ENCODE measurements at regions not wholly inside any gene's neighbourhood (a gene's known extent, or its start where the extent isn't known, plus 50 kb on each side); places are given as distances from the start of the nearest gene placed in this dataset.

GRCh38 chr11:39174196-39174595, 2285.3 kb downstream of the LRRC4C start:
- no peaks in the 10 kb centered on the region for H3F3A ChIP-seq (ENCODE audit: insufficient read depth, low read length, poor library complexity, severe bottlenecking)
- no peak overlapping the region for H3K9ac ChIP-seq (ENCODE audit: low read length)
- no peak overlapping the region for H2AFZ ChIP-seq (ENCODE audit: low read depth, low read length)
- no peaks in the 10 kb centered on the region for H3K36me3 ChIP-seq (ENCODE audit: insufficient read depth, low read length)
- no peaks in the 10 kb centered on the region for H3K9me2 ChIP-seq (ENCODE audit: insufficient read depth, low read length)
- no peaks in the 10 kb centered on the region for H3K79me2 ChIP-seq (replicated peaks; ENCODE audit: insufficient read depth, low read length)
- H3K4me2 ChIP-seq (ENCODE audit: low read length) = no peak overlapping the region
- no peak overlapping the region for H3K27ac ChIP-seq (ENCODE audit: low read length)
- H3K27me3 ChIP-seq (ENCODE audit: insufficient read depth, low read depth, low read length) = no peaks in the 10 kb centered on the region
- no peak for TF ChIP-seq MXI1 (conservative IDR thresholded peaks at IDR 0.05; ENCODE audit: poor library complexity, severe bottlenecking)
- H4K20me1 ChIP-seq (ENCODE audit: insufficient read depth) = no peaks in the 10 kb centered on the region
- H3K9me3 ChIP-seq (ENCODE audit: low read length) = no peaks in the 10 kb centered on the region
- no peak overlapping the region for H3K4me3 ChIP-seq (ENCODE audit: low read length)

- Histone ChIP-seq H3K27ac (ENCODE audit: low read length) (no peak overlapping the region), H3F3A (ENCODE audit: insufficient read depth, low read length, poor library complexity, severe bottlenecking) (no peaks in the 10 kb centered on the region), H2AFZ (ENCODE audit: low read depth, low read length) (no peak overlapping the region), H3K27me3 (ENCODE audit: insufficient read depth, low read depth, low read length) (no peaks in the 10 kb centered on the region), H3K36me3 (ENCODE audit: insufficient read depth, low read length) (no peaks in the 10 kb centered on the region), H3K4me3 (ENCODE audit: low read length) (no peak overlapping the region), H3K4me2 (ENCODE audit: low read length) (no peak overlapping the region), H3K9ac (ENCODE audit: low read length) (no peak overlapping the region), H3K79me2 (replicated peaks; ENCODE audit: insufficient read depth, low read length) (no peaks in the 10 kb centered on the region), H4K20me1 (ENCODE audit: insufficient read depth) (no peaks in the 10 kb centered on the region), H3K9me2 (ENCODE audit: insufficient read depth, low read length) (no peaks in the 10 kb centered on the region), H3K9me3 (ENCODE audit: low read length) (no peaks in the 10 kb centered on the region)
- TF ChIP-seq REST (IDR thresholded peaks at IDR 0.05; ENCODE audit: borderline replicate concordance) (no peak), MXI1 (conservative IDR thresholded peaks at IDR 0.05; ENCODE audit: poor library complexity, severe bottlenecking) (no peak), EZH2 (IDR thresholded peaks at IDR 0.05; ENCODE audit: borderline replicate concordance, insufficient read depth, low read length, poor library complexity, severe bottlenecking) (no peak), SMC3 (conservative IDR thresholded peaks at IDR 0.05; ENCODE audit: poor library complexity) (no peak), RAD21 (conservative IDR thresholded peaks at IDR 0.05) (no peak), TAF1 (IDR thresholded peaks at IDR 0.05; ENCODE audit: low read depth) (no peak), CTCF (IDR thresholded peaks at IDR 0.05; ENCODE audit: poor library complexity, severe bottlenecking) (no peak), POLR2AphosphoS5 (IDR thresholded peaks at IDR 0.05) (no peak)
These were observed 2294.4 kb downstream of the LRRC4C start for GRCh38 chr11:39165021-39165420.

GRCh38 chr11:39149214-39149613, 2310.2 kb downstream of the LRRC4C start:
- Histone ChIP-seq H3K27ac (ENCODE audit: low read length) (no peak overlapping the region), H3F3A (ENCODE audit: insufficient read depth, low read length, poor library complexity, severe bottlenecking) (no peaks in the 10 kb centered on the region), H3K36me3 (ENCODE audit: insufficient read depth, low read length) (no peaks in the 10 kb centered on the region), H3K4me2 (ENCODE audit: low read length) (no peak overlapping the region), H3K9me2 (ENCODE audit: insufficient read depth, low read length) (no peaks in the 10 kb centered on the region), H3K79me2 (replicated peaks; ENCODE audit: insufficient read depth, low read length) (no peaks in the 10 kb centered on the region), H3K27me3 (ENCODE audit: insufficient read depth, low read depth, low read length) (no peaks in the 10 kb centered on the region), H3K9ac (ENCODE audit: low read length) (no peak overlapping the region), H3K9me3 (ENCODE audit: low read length) (no peaks in the 10 kb centered on the region), H2AFZ (ENCODE audit: low read depth, low read length) (no peak overlapping the region), H3K4me3 (ENCODE audit: low read length) (no peak overlapping the region), H4K20me1 (ENCODE audit: insufficient read depth) (no peaks in the 10 kb centered on the region)
- TF ChIP-seq TAF1 (IDR thresholded peaks at IDR 0.05; ENCODE audit: low read depth) = no peak
- no peak for TF ChIP-seq EZH2 (IDR thresholded peaks at IDR 0.05; ENCODE audit: borderline replicate concordance, insufficient read depth, low read length, poor library complexity, severe bottlenecking)
- no peak for TF ChIP-seq CTCF (IDR thresholded peaks at IDR 0.05; ENCODE audit: poor library complexity, severe bottlenecking)
- TF ChIP-seq RAD21 (conservative IDR thresholded peaks at IDR 0.05) = no peak
- TF ChIP-seq REST (IDR thresholded peaks at IDR 0.05; ENCODE audit: borderline replicate concordance) = no peak
- no peak for TF ChIP-seq POLR2AphosphoS5 (IDR thresholded peaks at IDR 0.05)
- TF ChIP-seq MXI1 (conservative IDR thresholded peaks at IDR 0.05; ENCODE audit: poor library complexity, severe bottlenecking) = no peak
